NCI-H748 (cell line): ENCODE measurements at regions not wholly inside any gene's neighbourhood (a gene's known extent, or its start where the extent isn't known, plus 50 kb on each side); places are given as distances from the start of the nearest gene placed in this dataset.
"Not testable (repeated sequence)": the region's sequence is repeated elsewhere in the genome, so short reads cannot be mapped to it uniquely, and the experiment has no call there.

Source experiments
- DNase-seq: peaks from one replicate; lab custom pipeline; 2025; ENCODE audit not compliant: unreplicated experiment; lab: John Stamatoyannopoulos, UW

DNA sequence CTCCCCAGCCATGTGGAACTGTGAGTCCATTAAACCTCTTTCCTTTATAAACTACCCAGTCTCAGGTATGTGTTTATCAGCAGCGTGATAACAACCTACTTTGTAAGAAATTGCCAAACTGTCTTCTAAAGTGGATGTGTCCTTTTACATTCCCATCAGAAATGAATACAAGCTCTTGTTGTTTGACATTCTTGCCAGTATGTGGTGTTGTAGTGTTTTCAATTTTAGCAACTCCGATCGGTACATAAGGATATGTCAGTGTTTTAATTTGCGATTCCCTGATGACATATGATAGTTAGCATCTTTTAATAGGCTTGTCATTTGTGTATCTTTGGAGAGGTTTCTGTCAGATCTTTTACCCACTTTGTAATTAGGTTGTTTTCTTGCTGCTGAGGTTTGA lies 1156.3 kb upstream of the CRIM1 start:
- no peak for DNase-seq

DNA sequence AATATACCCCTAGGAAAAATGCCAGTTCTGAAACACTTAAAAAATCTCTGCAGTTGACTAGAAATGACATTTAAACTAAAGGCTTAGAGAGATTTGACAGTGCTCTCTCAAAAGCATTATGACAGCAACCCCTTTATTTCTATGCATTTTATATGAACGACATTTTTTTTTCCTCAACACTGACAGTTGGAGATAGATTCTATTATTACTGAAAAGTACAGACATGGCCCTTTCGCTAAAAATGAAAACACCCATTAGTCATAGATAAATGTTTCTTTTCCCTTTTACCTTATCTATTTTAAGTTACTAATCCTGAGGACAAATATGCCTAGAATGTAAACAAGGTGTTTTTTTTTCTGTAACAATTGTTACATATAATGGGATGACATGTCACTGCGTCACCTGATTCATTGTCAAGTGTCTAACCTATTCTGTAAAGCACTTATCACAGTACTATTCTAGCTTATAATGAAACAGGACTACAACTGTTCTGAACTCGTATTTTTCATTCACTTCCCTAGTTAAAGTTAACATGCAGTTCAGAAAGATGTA lies 1169.6 kb upstream of the CRIM1 start:
- DNase-seq = no peak

DNA sequence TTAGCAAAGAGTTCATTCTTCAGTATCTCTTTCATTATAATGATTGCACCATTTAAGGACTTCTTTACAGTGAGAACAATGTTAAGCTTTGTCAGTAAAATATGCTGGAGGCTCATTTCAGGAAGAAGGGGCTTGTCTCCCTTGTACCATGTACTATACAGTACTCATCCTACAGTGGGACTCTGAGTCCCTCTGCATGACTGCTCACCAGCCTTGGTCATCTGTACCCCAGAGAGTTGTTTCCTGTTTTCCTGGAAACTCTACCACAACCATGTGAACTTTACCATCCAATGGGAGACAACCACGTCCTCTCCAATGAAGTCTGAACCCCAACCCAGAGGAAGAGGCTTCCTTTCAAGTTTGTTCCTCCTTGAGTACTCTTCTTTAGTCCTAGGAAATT lies 1171.1 kb upstream of the CRIM1 start:
- DNase-seq = no peak

DNA sequence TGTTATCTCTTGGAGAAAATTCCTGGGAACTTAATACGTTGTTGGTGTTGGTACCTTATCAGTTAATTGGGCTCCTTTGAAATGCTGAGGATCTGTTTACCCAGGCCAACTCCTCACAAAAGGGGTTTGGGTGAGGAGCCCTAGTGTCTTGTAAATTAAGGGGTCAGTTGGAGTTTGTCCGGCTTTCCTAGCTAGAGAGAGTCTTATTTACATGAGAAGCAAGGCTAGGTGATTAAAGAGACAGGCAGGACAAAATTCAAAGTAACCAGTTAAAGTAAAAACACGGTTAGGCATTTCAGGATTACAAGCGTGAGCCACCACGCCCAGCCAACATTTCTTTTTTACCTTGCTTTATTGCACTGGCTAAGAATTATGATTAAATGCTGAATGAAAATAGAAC lies 1178.9 kb upstream of the CRIM1 start:
- DNase-seq = not testable (repeated sequence)

DNA sequence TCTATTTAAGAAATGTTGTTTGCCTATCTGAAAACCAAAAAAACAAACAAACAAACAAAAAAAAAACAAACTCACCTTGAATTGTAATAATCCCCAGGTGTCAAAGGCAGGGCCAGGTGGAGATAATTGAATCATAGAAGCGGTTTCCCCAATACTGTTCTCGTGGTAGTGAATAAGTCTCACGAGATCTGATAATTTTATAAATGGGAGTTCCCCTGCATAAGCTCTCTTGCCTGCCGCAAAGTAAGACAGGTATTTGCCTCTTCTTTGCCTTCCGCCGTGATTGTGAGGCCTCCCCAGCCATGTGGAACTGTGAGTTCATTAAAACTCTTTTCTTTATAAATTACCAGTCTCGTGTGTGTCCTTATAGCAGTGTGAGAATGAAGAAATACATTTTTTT lies 1180.7 kb upstream of the CRIM1 start:
- DNase-seq = no peak

DNA sequence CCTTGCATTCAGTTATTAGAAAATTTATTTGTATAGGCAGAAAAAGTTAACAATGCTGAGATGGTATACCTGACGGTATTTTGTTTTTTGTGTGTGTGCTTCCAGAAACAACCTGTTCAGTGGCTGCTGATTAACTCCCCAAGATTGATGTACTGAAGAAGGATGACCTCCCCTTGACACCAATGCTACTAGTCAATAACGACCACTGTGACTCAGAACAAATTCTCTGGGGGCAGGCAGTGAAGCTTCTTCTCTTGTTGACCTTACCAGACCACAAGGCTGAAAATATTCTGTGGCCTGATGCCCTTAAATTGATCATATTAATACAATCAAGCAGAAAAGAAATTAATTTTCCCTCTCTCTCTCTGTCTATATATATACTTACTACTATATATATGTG lies 1182.9 kb upstream of the CRIM1 start:
- no peak for DNase-seq

DNA sequence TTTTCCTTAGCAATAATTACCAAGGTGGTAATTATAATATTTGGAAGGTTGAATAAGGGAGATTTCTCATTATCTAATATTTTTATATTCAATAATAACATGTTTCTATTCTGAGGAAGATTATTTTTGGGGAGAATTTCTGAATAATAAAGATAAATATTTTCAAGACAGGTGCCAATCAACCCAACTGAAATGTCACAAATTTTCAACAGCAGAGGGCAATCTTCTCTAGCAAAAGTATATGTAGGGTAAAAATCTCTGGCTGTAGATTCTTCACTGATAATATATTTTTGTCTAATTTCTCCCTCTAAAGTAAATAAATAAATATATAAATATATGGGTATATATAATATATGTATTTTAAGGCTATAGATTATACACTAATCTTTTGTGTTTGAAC lies 1187.2 kb upstream of the CRIM1 start:
- DNase-seq = no peak

DNA sequence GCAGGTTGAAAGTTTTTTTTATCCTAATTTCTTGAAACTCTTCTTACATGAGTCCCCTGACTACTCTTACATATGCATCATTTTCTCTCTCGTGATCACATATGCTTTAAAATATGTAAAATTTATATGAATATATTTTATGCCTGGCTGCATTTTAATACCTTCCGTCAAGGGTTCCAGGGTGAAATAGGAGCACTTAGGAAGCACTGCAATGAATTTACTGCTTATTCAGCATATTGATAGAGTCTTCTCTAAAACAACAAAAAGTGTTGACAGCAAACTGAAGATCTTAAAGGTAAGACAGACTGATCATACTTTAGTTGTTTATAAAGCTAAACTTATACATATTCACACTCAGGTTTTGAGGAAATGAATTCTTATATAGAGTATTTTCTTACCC lies 1191.6 kb upstream of the CRIM1 start:
- no peak for DNase-seq

DNA sequence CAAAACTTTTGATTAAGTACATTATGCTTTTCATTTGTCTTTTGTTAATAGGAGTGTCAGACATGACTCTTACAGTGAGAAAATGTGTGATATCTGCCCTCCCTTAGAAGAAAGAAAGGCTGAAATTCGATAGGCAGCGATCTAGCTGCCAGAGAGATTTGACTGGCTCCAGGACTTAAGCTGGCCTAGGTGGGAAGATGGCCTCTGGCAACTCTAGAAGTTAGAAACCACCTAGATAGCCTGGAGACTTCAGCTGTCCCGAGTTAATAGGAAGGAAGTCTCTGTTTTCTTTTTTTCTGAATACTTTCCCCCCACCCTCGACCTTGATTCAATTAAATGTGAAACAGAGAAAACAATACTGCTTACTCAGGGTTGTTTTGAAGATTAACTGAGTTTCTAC lies 1194.7 kb upstream of the CRIM1 start:
- DNase-seq = no peak

DNA sequence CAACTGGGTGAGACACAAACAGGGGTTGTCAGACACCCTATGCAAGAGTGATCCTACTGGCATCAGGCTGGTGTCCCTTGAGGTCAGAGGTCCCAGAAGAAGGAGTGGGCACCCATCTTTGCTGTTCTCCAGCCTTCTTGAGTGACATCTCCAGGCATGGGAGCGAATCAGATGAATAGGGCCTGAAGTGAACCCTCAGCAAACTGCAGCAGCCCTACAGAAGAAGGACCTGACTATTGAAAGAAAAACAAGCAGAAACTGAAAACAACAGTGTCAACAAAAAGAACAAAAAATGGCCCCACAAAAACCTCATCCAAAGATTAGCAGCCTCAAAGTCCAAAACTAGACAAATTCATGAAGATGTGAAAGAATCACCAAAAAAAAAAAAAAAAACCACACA lies 1229.7 kb upstream of the CRIM1 start:
- DNase-seq = no peak

DNA sequence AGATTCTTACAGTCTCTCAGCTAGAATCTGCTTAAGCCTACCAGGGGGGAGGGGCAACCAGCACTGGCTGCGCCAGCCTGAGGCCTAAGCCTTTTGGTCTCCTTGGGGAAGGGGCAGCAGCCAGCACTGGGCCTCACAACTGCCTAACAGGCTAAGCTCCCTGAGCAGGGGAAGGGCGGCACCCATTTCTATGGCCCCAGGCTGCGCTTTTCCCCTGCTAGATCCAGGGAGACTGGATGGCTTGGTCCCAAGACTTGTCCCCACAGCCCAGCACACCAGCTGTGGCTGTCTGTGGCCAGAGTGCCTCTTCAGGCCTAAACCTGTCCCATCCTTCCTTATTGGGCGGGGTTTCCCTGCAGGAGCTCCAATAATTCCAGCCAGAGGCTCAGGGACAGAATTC lies 1230.3 kb upstream of the CRIM1 start:
- DNase-seq = no peak

DNA sequence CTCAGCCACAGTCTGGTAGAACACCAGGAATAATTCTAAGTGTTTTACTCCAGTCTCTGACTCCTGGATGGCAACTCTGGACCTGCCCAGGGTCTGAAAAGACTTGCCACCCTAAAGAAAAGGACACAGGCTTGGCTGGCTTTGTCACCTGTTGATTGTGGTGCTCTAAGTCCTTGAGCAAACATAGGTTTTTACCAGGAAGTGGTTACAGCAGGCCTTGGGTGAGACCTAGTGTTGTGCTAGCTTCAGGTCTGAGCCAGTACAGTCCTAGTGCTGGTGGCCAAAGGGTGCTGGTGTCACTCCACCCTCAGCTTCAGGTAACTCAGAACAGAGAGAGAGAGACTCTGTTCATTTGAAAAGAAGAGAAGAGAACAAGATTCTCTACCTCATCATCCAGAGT lies 1239.4 kb upstream of the CRIM1 start:
- no peak for DNase-seq

DNA sequence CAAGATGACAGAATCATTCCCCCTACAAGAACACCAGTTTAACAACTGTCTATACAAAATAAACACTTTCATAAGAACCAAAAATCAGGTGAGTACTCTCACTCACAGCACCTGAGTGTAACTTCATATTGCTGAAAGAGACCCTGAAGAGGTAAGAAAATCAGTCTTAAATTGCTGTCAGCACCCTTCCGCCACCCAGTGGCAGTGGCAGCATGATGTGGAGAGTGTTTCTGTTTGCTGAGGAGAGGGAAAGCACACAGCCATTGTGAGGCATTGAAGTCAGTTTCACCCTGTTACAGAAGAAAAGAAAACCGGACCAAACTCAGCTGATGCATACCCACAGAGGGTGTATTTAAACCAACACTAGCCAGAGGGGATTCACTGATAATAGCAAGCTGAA lies 1240.8 kb upstream of the CRIM1 start:
- DNase-seq = no peak

DNA sequence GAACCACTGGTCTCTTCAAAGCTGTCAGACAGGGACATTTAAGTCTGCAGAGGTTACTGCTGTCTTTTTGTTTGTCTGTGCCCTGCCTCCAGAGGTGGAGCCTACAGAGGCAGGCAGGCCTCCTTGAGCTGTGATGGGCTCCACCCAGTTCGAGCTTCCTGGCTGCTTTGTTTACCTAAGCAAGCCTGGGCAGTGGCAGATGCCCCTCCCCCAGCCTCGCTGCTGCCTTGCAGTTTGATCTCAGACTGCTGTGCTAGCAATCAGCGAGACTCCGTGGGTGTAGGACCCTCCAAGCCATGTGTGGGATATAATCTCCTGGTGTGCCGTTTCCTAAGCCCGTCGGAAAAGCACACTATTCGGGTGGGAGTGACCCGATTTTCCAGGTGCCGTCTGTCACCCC lies 1243.2 kb upstream of the CRIM1 start:
- DNase-seq = not testable (repeated sequence)

DNA sequence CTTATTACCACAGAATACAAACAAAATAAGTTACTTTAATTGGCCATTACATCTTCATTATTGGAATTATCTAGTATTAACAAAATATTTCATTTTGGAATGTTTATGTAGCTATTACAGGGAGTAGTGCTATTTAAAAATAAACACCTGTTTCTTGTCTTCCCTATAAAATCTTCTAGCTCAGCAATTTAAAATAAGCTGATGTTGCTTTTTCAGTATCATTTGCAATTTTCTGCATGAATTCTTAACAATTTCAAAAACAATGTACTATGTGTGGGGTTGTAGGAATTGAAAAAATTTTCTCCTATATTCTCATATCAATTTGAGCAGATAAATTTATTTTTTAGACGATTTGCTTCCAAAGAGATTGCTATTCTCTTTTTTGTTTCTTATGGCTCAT lies 1251.3 kb upstream of the CRIM1 start:
- DNase-seq = no peak

DNA sequence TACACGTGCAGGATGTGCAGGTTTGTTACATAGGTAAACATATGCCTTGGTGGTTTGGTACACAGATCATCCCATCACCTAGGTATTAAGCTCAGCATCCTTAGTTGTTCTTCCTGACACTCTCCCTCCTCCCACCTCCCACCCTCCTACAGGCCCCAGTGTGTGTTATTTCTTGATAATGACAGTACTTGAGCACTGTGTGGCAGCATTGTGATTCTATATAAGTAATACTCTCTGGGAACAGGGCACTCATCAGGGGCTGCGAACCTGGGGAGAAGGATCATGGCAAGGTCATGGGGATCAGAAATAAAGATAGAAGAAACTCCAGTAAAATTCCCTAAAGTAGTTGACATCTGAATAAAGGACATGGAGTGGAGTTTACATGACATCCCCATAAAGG lies 1256.2 kb upstream of the CRIM1 start:
- DNase-seq = no peak

DNA sequence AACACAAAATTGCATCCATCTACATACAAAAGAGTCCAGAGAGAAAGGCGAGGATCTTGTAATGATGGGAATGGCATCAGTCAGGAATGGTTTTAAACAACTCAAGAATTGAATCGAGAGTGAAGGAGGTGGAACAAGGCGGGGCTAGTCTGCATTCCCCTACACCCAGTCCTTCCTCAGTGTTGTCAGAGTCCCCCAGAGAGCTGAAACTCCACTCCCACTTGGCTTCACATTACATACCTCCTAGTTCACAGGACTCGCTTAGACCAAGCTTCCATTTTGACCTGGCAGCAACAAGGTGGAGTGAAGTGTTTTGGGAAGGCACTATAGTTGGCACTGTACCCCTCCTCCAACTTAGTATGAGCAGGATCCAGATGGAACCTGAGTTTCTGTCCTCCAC lies 1273.5 kb upstream of the CRIM1 start:
- no peak for DNase-seq

DNA sequence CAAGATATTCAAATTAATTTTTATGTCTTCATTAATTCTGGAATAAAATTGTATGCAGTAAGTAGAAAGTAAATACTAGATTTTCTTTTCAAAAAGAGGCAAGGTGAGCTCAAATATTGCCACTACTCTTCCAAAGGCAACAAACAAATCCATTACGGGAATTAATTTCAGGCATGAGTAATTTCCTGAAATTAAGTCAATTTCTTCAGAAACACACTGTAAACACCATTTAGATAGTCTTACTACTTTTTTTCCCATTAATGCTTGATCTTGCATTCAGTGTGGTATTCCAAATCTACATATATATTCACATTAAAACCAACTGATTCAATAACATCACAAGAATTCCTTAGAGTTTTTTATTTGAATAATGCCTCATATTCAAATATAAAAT lies 1274.0 kb upstream of the CRIM1 start:
- no peak for DNase-seq

DNA sequence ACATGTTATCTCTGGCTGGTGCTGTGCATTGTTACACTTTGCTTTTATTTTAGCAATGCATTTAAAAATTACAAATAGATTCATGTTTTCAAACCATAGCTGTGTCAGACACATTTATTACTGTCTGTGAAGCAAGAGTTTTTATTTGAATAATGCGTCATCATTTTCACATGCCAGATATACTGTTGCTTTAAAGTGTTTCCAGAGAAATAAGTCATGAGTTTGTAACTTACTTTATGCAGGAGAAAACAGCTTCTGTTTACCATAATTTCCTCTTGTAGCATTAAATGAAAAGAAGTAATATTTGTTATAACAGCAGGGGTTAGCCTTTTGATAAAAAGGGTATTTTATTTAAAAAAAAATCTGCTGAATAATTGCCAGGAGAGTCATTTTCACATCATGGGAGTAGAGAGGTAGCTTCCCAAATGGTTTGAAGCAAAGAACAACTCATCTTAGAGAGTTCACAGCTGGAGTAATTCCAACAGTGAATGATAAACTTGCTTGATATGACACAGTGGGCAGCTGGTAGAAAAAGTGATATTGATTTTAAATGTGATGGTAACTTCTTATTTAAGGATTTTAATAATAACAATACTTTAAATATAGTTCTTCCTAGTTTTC lies 1274.5 kb upstream of the CRIM1 start:
- no peak for DNase-seq

DNA sequence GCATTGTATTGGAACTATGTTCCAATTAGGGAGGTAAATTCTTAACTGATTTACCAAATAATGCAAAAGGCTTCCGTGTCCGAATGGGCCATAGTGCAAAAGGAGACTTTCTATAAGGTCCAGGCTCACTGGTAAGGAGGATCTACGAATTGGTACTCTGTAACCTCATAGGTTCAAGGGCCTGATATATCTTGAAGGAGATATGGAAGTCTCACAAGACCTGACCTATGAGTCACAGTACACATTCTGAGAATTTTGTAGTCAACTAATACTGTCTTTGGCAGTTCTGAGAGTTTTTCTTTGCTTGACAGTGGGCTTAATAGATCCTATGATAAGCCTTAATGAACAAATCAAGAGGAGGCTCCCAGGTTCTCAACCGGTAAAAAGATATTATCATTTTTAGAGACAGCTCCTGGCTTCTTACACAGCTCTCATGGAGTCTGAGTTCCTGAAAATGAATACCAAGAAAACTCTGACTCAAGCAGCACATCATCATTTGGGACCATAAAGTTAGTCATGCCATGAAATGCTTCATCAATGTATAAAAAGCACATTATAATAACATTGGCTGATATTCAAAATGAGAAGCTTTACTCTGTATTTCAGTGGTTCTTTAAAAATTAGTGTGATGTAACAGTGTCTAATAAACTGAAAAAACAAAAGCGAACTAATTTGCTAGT lies 1275.2 kb upstream of the CRIM1 start:
- DNase-seq = no peak

DNA sequence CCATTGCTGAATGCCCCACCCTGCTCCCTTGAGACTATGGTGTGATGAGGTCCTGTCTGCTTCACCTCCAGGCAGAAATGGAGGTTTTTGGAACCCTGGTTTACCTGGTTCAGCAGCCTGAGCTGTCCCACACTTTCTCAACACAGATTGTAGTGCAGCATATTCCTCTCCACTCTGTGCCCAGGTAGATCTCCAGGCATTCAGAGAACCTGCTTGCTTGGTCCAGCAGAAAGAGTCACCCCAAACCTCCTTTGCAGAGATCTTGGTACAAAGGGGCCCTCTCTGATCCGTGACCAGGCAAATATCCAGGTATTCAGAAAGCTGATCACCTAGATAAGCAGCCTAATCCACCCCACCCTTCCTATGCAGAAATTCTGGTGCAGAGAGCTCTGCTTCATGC lies 1288.2 kb upstream of the CRIM1 start:
- DNase-seq = no peak

DNA sequence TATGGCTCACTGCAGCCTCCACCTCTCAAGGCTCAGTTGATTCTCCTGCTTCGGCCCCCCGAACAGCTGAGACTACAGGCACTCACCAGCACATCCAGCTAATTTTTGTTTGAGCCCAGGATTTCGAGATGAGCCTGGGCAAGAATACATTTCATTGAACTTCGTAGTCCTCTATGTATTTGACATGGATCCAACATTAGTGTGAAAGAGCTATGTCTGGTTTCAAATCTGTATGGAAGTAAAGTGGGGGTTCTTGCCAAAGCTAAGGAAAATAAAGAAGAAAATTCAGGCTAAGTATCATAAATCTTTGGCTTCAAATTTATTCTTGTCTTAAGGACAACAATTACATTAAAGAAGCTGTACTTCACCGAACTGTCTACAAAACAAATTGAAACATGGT lies 1291.7 kb upstream of the CRIM1 start:
- no peak for DNase-seq

DNA sequence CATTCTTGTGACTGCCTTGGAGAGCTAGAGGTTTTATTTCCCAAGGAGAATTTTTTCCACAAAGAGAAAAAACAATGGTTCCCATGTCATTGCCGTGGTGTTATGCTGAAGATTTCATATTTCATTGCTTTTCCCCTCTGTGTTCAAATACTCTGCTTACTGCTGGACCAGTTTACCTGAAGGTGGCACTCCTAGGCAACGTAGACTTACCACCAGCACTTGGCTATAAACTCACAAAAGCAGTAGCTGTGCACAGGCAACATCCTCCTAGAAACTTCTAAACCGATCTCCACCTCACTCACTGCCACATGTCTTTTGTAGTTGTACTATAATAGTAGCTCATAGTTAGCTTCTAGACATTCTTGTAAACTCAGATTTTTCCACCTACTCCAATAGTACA lies 1319.7 kb upstream of the CRIM1 start:
- no peak for DNase-seq
